LNCaP clone FGC (cell line): ENCODE measurements at regions not wholly inside any gene's neighbourhood (a gene's known extent, or its start where the extent isn't known, plus 50 kb on each side); places are given as distances from the start of the nearest gene placed in this dataset.
A peak's percentile ranks its signal among the peaks of the same experiment; 100 is the strongest.

Source experiments
- DNase-seq: peaks from one replicate; pipeline ENCODE4 v3.0.0-alpha.2; 2011; ENCODE audit warnings: low read depth
- H3K4me3 ChIP-seq: 2 replicates; pipeline ENCODE4 v1.5.1; 2011; ENCODE audit warnings: mild to moderate bottlenecking, low read depth, low read length, control low read depth
- TF ChIP-seq, protein P1 (sequence below): IDR thresholded peaks from 2 replicates; pipeline ENCODE4 v1.5.1; 2012; ENCODE audit warnings: mild to moderate bottlenecking; ENCODE audit not compliant: control insufficient read depth, insufficient read depth; ENCODE audit errors: extremely low read depth

DNA sequence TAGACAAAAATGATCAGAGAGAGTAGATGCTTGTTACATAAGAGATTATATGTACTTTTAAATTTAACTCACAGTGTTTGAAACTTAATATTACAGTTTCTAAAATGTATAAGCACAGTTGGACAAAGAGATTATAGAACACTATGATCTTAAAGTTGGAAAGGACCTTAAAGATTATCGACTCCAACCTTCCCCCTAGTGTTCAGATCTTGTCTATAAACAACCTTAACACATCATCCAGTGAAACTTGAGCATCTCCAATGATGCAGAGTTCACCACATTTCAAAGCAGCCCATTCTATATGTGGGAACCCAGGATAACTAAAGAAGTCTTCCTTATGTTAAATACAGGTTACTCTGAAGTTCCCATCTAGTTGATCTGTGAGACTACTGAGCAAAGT, 480.8 kb downstream of the RMST start:
- no peak for DNase-seq

DNA sequence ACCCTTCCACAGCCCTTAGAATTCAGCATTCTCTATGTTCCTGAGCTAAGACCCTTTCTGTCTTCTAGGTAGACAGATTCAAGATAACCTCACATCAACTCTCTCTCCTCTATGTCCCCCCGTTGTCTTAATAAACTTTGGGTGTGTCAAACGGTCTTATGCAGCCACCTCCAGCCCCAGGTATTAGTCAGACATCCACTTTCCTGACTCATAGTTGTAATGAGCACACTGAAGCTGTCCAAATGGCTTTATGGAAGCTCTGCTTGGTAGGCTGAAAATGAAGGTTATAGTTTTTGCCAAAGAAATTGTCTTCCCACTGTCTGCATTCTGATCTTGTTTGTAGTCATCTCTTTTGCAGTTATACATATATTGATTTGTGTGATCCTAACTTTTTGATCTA, 482.0 kb downstream of the RMST start:
- no peak overlapping the region for H3K4me3 ChIP-seq
- TF ChIP-seq, protein P1, sequence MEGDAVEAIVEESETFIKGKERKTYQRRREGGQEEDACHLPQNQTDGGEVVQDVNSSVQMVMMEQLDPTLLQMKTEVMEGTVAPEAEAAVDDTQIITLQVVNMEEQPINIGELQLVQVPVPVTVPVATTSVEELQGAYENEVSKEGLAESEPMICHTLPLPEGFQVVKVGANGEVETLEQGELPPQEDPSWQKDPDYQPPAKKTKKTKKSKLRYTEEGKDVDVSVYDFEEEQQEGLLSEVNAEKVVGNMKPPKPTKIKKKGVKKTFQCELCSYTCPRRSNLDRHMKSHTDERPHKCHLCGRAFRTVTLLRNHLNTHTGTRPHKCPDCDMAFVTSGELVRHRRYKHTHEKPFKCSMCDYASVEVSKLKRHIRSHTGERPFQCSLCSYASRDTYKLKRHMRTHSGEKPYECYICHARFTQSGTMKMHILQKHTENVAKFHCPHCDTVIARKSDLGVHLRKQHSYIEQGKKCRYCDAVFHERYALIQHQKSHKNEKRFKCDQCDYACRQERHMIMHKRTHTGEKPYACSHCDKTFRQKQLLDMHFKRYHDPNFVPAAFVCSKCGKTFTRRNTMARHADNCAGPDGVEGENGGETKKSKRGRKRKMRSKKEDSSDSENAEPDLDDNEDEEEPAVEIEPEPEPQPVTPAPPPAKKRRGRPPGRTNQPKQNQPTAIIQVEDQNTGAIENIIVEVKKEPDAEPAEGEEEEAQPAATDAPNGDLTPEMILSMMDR = no peak
- no peak for DNase-seq

More for the DNA sequence above, 480.8 kb downstream of the RMST start:
- TF ChIP-seq, protein P1 = peak; percentile 36; the same call in 1 of the 2 replicates
- no peak overlapping the region for H3K4me3 ChIP-seq

DNA sequence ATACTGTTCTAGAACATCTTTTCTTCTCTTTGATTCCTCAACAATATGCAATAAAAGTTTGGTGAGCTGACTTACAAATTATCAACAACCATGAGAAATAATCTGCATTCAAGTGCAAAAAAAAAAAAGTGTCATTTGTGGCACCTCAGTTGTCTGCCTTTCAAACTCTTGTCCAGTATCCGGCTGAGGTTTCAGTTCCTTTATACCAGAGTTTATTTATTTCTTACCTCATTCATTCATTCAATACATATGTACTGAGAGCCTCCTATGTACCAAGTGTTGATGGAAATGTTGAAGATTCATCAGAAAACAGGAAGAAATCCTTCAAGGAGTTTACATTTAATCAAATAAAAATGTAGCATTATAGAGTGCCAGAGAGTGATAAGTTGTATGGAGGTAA, 484.1 kb downstream of the RMST start:
- TF ChIP-seq, protein P1 = no peak

DNA sequence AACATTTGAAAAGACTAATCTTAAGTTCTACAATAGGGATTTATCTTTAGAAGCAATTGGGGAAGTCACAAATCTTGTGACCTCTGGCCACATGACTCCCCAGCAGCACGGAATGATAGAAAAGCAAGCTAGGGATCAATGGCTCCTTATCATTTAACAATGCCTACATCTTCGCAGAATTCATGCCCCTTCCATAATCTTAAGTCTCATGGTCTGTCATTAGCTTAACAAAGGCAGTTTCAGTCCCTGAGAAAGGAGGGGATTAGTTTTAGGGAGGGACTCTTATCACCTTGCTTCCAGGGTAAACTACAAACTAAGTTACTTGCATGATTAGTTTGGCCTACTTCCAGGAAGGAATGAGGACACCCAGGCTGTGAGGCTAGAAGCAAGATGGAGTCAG, 486.0 kb downstream of the RMST start:
- TF ChIP-seq, protein P1 = no peak

More for the DNA sequence above, 484.1 kb downstream of the RMST start:
- DNase-seq = no peak
- no peak overlapping the region for H3K4me3 ChIP-seq

DNA sequence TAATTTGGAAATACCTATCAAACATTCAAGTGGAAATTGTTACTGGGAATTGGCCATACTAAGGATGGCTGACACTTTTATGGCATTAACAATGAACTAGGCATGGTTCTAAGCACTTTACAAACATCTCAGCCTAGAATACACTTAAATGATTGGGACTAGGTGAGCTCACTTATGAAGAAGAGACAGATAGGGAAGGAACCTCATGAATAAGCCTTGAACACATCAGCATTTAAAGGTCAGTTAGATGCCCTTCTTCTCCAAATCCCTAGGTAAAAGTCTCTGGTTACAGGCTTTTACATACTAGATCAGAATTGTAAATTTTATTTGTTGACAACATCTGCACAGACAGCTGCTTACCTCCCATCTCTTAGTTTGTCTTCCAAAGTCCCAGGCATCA, 488.6 kb downstream of the RMST start:
- TF ChIP-seq, protein P1 = no peak
- no peak overlapping the region for H3K4me3 ChIP-seq
- DNase-seq = no peak

More for the DNA sequence above, 486.0 kb downstream of the RMST start:
- no peak overlapping the region for H3K4me3 ChIP-seq
- no peak for DNase-seq

DNA sequence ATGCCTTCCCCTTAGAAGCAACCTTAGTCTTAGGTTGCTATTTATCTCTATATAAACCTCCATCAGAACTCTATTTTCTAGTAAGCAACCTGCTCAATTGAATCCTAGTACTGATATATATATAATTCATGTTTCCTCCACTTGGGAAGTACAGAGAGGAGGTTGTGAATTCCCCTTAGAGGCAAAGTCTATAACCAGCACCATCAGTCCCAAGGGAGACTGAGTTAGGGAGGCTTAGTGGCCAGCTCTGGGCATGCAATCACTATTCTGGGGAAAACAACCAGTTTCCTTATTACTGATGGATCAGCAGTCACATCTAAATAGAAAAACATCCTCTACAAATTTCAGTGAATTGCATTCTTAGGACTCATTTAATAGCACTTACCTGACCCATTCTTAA, 489.1 kb downstream of the RMST start:
- no peak for DNase-seq
- no peak overlapping the region for H3K4me3 ChIP-seq
- TF ChIP-seq, protein P1 = no peak

DNA sequence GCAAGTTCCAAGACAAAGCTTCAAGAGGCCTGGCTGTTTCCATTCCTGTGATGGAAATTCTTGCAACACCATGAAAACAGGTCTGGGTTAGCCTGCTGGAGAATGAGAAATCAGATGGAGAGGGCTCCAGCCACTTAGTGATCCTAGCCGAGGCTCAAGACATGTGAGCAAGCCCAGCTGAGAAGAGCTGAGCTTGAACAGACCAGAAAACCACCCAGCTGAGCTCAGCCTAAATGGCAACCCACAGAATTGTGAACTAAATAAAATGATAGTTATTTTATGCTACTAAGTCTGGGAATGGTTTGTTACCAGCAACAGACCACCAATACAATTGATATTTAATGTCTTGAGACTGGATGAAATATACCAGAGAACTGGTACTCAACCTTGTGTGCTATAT, 494.5 kb downstream of the RMST start:
- TF ChIP-seq, protein P1 = no peak
- no peak for DNase-seq
- H3K4me3 ChIP-seq = no peak overlapping the region
